RWPE2 (cell line): ENCODE measurements at regions not wholly inside any gene's neighbourhood (a gene's known extent, or its start where the extent isn't known, plus 50 kb on each side); places are given as distances from the start of the nearest gene placed in this dataset.
"Not testable (repeated sequence)": the region's sequence is repeated elsewhere in the genome, so short reads cannot be mapped to it uniquely, and the experiment has no call there.

Experiments
- ATAC-seq: fragments of 200-7000 bp; cut with Tn5 transposase; 3 replicates; pipeline ENCODE4 v1.9.1; 2021; ENCODE audit warnings: low read depth
- DNase-seq: peaks from one replicate; pipeline ENCODE4 v3.0.0-alpha.2; 2020; ENCODE audit warnings: low spot score
- H3K27ac ChIP-seq: fragments of 450-650 bp; 2 replicates; pipeline ENCODE4 v1.5.1; 2017; ENCODE audit warnings: mild to moderate bottlenecking; ENCODE audit not compliant: poor library complexity, severe bottlenecking
- H3K27me3 ChIP-seq: fragments of 250-450 bp; sonication (Bioruptor Pico); 2 replicates; pipeline ENCODE4 v1.5.1; 2021; ENCODE audit warnings: mild to moderate bottlenecking, moderate library complexity; ENCODE audit not compliant: insufficient read depth, poor library complexity, severe bottlenecking
- H3K36me3 ChIP-seq: fragments of 250-450 bp; sonication (Bioruptor Pico); 2 replicates; pipeline ENCODE4 v1.5.1; 2020; ENCODE audit warnings: low read depth, mild to moderate bottlenecking, moderate library complexity
- H3K4me1 ChIP-seq: fragments of 250-450 bp; sonication (Bioruptor Pico); 2 replicates; pipeline ENCODE4 v1.5.1; 2021; ENCODE audit warnings: mild to moderate bottlenecking, moderate library complexity; ENCODE audit not compliant: insufficient read depth, poor library complexity, severe bottlenecking
- H3K4me3 ChIP-seq: fragments of 250-450 bp; sonication (Bioruptor Pico); 2 replicates; pipeline ENCODE4 v1.5.1; 2021; ENCODE audit warnings: mild to moderate bottlenecking, moderate library complexity; ENCODE audit not compliant: severe bottlenecking
- H3K9me3 ChIP-seq: fragments of 250-450 bp; sonication (Bioruptor Pico); 2 replicates; pipeline ENCODE4 v1.5.1; 2021; ENCODE audit warnings: mild to moderate bottlenecking, moderate library complexity; ENCODE audit not compliant: severe bottlenecking
- TF ChIP-seq, protein P1 (sequence below): fragments of 450-650 bp; IDR thresholded peaks from one replicate; pipeline ENCODE4 v1.5.1; 2017; ENCODE audit warnings: mild to moderate bottlenecking, moderate library complexity; ENCODE audit not compliant: poor library complexity, severe bottlenecking

DNA sequence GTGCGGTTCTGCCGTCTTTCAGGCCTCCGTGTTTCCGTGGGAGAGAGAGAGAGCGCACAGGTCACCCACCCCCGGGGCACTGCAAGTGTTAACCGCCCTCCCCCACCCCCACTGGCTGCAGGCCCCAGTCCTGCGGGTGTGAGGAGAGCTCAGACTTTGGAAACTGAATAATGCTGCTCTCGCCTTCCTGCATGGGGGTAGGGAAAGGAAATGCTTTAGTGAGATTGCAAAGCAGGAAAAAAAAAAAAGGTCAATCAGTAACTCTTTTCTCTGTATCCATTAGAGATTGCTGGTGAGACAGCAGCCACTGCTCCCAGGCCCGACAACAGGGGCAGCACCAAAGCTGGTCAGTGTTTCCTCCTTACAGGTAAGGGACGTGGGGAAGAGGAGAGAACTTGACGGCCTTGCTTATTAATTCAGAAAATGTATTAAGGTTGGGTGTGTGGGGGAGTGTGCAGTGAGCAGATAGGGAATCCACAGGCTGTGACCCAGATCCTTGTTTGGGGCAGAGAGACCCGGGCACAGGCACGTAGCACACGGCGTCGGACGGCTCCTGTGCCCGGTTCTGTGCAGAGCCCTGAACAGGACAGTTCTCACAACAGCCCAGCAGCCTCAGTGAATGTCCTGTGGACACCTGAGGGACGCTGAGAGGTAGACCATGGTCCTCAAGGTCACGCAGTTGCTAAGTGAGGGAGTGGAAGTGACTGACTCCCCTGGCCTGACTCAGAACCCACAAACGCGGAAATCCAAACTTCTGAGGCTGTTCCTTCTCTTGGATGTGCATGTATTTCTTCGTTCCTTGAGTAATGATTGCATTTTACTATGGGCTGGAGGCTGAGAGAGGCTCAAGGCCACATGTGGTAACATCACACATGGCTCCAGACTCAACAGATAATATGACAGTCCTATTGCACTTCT, 156.5 kb downstream of the FOXL1 start:
- no peak overlapping the region for H3K27ac ChIP-seq
- H3K27me3 ChIP-seq: peaks cover 24% of the 10 kb centered on the region
- H3K4me3 ChIP-seq: no peak overlapping the region
- H3K36me3 ChIP-seq: no peaks in the 10 kb centered on the region
- no peaks in the 10 kb centered on the region for H3K9me3 ChIP-seq
- H3K4me1 ChIP-seq: no peaks in the 10 kb centered on the region
- TF ChIP-seq, protein P1, sequence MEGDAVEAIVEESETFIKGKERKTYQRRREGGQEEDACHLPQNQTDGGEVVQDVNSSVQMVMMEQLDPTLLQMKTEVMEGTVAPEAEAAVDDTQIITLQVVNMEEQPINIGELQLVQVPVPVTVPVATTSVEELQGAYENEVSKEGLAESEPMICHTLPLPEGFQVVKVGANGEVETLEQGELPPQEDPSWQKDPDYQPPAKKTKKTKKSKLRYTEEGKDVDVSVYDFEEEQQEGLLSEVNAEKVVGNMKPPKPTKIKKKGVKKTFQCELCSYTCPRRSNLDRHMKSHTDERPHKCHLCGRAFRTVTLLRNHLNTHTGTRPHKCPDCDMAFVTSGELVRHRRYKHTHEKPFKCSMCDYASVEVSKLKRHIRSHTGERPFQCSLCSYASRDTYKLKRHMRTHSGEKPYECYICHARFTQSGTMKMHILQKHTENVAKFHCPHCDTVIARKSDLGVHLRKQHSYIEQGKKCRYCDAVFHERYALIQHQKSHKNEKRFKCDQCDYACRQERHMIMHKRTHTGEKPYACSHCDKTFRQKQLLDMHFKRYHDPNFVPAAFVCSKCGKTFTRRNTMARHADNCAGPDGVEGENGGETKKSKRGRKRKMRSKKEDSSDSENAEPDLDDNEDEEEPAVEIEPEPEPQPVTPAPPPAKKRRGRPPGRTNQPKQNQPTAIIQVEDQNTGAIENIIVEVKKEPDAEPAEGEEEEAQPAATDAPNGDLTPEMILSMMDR: no peak
- ATAC-seq (no peak), DNase-seq (no peak)

DNA sequence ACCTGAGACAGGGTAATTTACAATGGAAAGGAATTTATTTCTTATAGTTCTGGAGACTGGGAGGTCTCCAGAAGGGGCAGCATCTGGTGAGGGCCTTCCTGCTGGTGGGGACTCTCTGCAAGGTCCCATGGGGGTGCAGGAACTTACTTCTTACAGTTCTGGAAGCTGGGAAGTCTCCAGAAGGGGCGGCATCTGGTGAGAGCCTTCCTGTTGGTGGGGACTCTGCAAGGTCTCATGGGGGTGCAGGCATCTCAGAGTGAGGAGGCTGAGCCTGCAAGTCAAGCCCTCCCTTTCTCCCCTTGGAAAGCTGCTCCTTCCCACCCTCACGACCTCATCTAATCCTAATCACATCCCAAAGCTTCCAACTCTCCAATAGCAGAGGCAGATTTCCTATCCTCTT, 157.4 kb downstream of the FOXL1 start:
- H3K4me3 ChIP-seq: no peak overlapping the region
- H3K27ac ChIP-seq: no peak overlapping the region
- H3K36me3 ChIP-seq: no peaks in the 10 kb centered on the region
- DNase-seq (no peak), ATAC-seq (no peak)
- TF ChIP-seq, protein P1: no peak
- peaks cover 16% of the 10 kb centered on the region for H3K27me3 ChIP-seq
- no peaks in the 10 kb centered on the region for H3K9me3 ChIP-seq
- H3K4me1 ChIP-seq: no peaks in the 10 kb centered on the region

DNA sequence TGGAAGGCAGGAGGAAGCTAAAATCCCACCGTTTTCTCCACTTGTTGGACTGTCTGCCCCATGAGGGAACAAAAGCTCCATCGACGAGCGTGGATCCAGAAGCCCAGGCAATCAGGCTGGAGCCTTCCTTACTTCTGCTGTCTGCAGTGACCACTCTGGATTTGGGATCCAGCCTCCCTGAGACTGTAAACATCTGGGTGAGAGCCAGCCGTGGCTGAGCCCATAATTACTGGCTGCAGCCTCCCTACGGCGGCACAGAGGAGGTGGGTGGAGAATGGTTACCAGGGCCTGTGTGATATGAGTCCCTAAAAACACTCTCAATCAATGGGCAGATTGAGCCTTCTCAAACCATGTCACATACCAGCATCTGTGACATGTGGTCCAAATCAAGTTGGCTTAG, 158.2 kb downstream of the FOXL1 start:
- no peak overlapping the region for H3K27ac ChIP-seq
- TF ChIP-seq, protein P1: no peak
- peaks cover 7% of the 10 kb centered on the region for H3K4me1 ChIP-seq
- no peaks in the 10 kb centered on the region for H3K36me3 ChIP-seq
- no peaks in the 10 kb centered on the region for H3K9me3 ChIP-seq
- ATAC-seq: no peak
- H3K4me3 ChIP-seq: no peak overlapping the region
- peaks cover 9% of the 10 kb centered on the region for H3K27me3 ChIP-seq
- no peak for DNase-seq

DNA sequence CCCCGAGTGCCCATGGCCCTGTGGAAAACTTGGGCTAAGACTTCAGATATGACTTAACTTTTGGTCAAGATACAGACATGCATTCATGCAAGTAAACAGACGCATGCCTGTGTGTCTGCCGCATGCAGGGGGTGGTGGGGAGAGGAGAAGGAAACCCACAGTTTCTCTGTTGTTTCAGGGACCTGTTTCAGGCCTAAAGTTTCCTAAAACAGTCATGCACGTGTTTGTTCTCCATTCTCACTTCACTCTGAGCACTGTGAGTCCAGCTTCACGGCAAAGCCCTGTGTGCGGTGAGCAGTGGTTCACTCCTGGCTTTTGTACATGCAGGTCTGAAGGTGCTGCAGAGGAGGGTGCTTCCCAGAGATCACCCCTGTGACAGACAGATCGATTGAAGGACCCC, 158.7 kb downstream of the FOXL1 start:
- ATAC-seq (no peak), DNase-seq (no peak)
- no peak overlapping the region for H3K4me3 ChIP-seq
- H3K9me3 ChIP-seq: no peaks in the 10 kb centered on the region
- H3K27me3 ChIP-seq: peaks cover 3% of the 10 kb centered on the region
- no peaks in the 10 kb centered on the region for H3K36me3 ChIP-seq
- no peak overlapping the region for H3K27ac ChIP-seq
- H3K4me1 ChIP-seq: peaks cover 9% of the 10 kb centered on the region
- TF ChIP-seq, protein P1: no peak

DNA sequence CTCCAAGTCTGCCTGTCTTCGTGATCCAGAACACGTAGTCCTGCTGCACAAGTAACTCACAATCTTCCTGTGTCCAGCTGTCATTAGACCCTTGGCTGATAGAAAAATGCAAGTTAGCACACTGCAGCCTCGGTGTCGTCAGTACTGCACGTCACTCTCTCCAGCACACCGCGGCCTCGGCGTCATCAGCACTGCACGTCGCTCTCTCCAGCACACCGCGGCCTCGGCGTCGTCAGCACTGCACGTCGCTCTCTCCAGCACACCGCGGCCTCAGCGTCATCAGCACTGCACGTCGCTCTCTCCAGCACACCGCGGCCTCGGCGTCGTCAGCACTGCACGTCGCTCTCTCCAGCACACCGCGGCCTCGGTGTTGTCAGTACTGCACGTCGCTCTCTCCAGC, 160.0 kb downstream of the FOXL1 start:
- not testable (repeated sequence) for ATAC-seq, DNase-seq, H3K9me3 ChIP-seq, H3K4me1 ChIP-seq, H3K36me3 ChIP-seq, H3K27ac ChIP-seq, H3K4me3 ChIP-seq, H3K27me3 ChIP-seq
